ENCODE measurements at regions not wholly inside any gene's neighbourhood (a gene's known extent, or its start where the extent isn't known, plus 50 kb on each side); places are given as distances from the start of the nearest gene placed in this dataset.

DNA sequence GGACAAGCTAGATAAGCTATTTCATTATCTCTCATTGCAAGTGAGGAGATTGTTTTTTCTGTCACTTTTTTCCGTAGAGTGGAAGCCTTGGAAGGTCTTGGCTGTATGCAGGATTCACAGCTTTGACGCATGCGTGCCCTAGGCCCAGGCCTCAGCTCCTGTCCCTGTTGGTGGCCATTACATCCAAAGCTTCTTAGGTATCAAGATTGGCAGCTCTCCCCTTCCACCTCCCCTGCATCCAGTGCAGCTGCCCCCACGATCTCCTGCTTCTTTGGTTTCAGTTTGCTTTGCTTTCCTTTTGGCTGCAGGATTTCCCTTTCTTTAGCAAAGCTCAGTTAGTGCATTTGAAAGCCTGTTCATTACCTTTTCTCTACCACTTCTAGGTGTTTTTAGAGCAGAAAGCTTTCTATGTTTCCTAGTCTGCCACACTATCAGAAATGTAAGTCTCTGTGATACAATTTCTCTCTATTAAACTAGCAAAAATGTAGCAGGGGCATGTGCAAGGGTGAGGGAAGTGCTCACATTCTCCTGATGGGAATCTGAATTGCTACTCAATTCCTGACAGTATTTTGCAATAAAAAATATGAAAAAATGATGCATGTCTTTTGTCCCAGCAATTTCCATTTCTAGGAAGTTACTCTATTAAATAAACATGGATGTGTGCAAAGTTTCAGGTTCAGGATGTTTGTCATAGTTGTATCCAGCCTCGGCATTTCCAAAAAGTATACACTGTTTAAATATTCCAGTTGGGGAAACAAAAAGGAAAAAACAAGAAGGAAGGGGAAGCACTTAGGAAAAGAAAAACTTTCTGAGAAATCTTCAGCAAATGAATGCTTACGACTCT is 91.2 kb downstream of the LIPG start:
- H3K27ac ChIP-seq: no peak overlapping the region

GRCh38 chr18:49651033-49651432 is 89.2 kb downstream of the LIPG start:
- H3K4me3 ChIP-seq: no peak overlapping the region
- no peaks in the 10 kb centered on the region for H3K27me3 ChIP-seq
- H3K27ac ChIP-seq: no peak overlapping the region
- H3K4me1 ChIP-seq: peaks cover 0 to 4% of the 10 kb centered on the region in 2 donors
- no peaks in the 10 kb centered on the region for H3K36me3 ChIP-seq
- DNase-seq (ENCODE audit: low spot score): no peak
- no peaks in the 10 kb centered on the region for H3K9me3 ChIP-seq
- TF ChIP-seq CTCF (IDR thresholded peaks at IDR 0.05): no peak

More for the DNA sequence above, 91.2 kb downstream of the LIPG start:
- no peak for TF ChIP-seq CTCF (IDR thresholded peaks at IDR 0.05)
- no peak for DNase-seq (ENCODE audit: low spot score)
- Histone ChIP-seq H3K9me3 (no peaks in the 10 kb centered on the region), H3K36me3 (no peaks in the 10 kb centered on the region), H3K27me3 (no peaks in the 10 kb centered on the region), H3K4me3 (no peak overlapping the region), H3K4me1 (no peaks in the 10 kb centered on the region)

DNA sequence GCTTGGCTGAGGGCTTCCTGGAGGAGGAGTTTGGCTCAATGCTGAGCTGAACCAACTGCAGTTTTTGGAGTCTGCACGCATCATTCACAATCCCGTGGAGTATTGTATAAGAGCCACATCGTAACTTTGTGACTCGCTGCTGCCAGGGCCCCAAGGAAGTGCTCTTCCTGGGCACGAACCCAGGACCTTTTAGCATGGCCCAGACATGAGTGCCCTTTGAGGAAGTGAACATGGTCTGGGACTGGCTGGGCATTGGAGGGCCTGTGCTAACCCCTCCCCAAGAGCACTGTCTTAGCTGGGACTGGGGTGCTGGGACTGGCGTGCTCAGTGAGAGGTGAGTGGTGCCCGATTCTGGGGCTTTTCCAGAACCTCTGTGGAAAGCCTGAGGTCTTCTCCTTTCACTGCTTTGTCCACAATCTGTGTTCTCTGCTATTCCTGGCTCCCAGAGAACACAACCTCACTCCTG is 88.6 kb downstream of the LIPG start:
- no peak overlapping the region for H3K4me3 ChIP-seq

DNA sequence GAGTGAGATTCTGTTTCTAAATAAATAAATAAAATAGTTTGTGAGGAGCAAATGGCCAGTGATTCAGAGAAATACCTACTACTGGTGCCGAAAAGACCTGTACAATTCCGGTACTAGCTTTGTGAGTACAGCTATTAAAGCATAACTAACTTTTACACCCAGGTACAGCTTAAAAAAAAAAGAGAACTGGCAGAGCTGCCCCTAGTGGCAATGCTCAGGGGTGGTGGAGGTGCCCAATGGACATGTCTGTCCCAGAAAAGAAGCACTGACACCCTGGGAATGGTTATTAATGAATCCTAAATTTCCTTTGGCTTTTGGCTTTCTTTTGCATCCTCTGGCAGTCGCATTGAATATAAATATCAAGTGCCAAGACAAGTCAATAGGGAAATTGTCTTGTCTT is 87.0 kb downstream of the LIPG start:
- Histone ChIP-seq H3K27me3 (no peaks in the 10 kb centered on the region), H3K36me3 (no peaks in the 10 kb centered on the region), H3K4me3 (no peak overlapping the region), H3K27ac (no peak overlapping the region), H3K4me1 (peaks cover 0 to 5% of the 10 kb centered on the region in 2 donors), H3K9me3 (no peaks in the 10 kb centered on the region)
- TF ChIP-seq CTCF (IDR thresholded peaks at IDR 0.05): no peak
- DNase-seq (ENCODE audit: low spot score): no peak

More for the DNA sequence above, 88.6 kb downstream of the LIPG start:
- peaks cover 0 to 5% of the 10 kb centered on the region in 2 donors for H3K4me1 ChIP-seq
- no peaks in the 10 kb centered on the region for H3K36me3 ChIP-seq
- H3K27me3 ChIP-seq: no peaks in the 10 kb centered on the region
- no peak for DNase-seq (ENCODE audit: low spot score)
- TF ChIP-seq CTCF (IDR thresholded peaks at IDR 0.05): no peak
- no peak overlapping the region for H3K27ac ChIP-seq
- H3K9me3 ChIP-seq: no peaks in the 10 kb centered on the region

All from right atrium auricular region (tissue), 2 donors.